HT1080 (cell line): ENCODE measurements at regions not wholly inside any gene's neighbourhood (a gene's known extent, or its start where the extent isn't known, plus 50 kb on each side); places are given as distances from the start of the nearest gene placed in this dataset.

Experiments
- DNase-seq: peaks from one replicate; pipeline ENCODE4 v3.0.0-alpha.2; 2015; ENCODE audit warnings: low read depth

GRCh38 chr3:127403795-127404194 is 115.9 kb upstream of the PRR20G start:
- no peak for DNase-seq

- DNase-seq: no peak
Observed at GRCh38 chr3:127399154-127399553, 111.3 kb upstream of the PRR20G start.

GRCh38 chr3:127396473-127396872 is 108.6 kb upstream of the PRR20G start:
- DNase-seq: no peak

- no peak for DNase-seq
Observed at GRCh38 chr3:127395663-127396355, 108.0 kb upstream of the PRR20G start.

GRCh38 chr3:127394984-127395662 is 107.3 kb upstream of the PRR20G start:
- no peak for DNase-seq

- DNase-seq: no peak
Observed at GRCh38 chr3:127394031-127394430, 106.2 kb upstream of the PRR20G start.

- DNase-seq: no peak
Observed at GRCh38 chr3:127393131-127393820, 105.4 kb upstream of the PRR20G start.

GRCh38 chr3:127392156-127392490 is 104.3 kb upstream of the PRR20G start:
- no peak for DNase-seq

- no peak for DNase-seq
Observed at GRCh38 chr3:127391436-127392155, 103.8 kb upstream of the PRR20G start.

GRCh38 chr3:127390365-127391025 is 102.6 kb upstream of the PRR20G start:
- no peak for DNase-seq

GRCh38 chr3:127389913-127390312 is 102.1 kb upstream of the PRR20G start:
- no peak for DNase-seq

- peak; percentile 81 for DNase-seq
Observed at GRCh38 chr3:127389420-127389819, 101.6 kb upstream of the PRR20G start.

- DNase-seq: no peak
Observed at GRCh38 chr3:127388427-127388826, 100.6 kb upstream of the PRR20G start.

GRCh38 chr3:127387556-127388153 is 99.8 kb upstream of the PRR20G start:
- DNase-seq: no peak

GRCh38 chr3:127387119-127387518 is 99.3 kb upstream of the PRR20G start:
- DNase-seq: no peak

GRCh38 chr3:127386490-127386889 is 98.6 kb upstream of the PRR20G start:
- no peak for DNase-seq

- DNase-seq: no peak
Observed at GRCh38 chr3:127385540-127385870, 97.7 kb upstream of the PRR20G start.

GRCh38 chr3:127384717-127385539 is 97.1 kb upstream of the PRR20G start:
- DNase-seq: no peak

GRCh38 chr3:127383656-127384179 is 95.9 kb upstream of the PRR20G start:
- DNase-seq: no peak
